ENCODE measurements at regions not wholly inside any gene's neighbourhood (a gene's known extent, or its start where the extent isn't known, plus 50 kb on each side); places are given as distances from the start of the nearest gene placed in this dataset.

DNA sequence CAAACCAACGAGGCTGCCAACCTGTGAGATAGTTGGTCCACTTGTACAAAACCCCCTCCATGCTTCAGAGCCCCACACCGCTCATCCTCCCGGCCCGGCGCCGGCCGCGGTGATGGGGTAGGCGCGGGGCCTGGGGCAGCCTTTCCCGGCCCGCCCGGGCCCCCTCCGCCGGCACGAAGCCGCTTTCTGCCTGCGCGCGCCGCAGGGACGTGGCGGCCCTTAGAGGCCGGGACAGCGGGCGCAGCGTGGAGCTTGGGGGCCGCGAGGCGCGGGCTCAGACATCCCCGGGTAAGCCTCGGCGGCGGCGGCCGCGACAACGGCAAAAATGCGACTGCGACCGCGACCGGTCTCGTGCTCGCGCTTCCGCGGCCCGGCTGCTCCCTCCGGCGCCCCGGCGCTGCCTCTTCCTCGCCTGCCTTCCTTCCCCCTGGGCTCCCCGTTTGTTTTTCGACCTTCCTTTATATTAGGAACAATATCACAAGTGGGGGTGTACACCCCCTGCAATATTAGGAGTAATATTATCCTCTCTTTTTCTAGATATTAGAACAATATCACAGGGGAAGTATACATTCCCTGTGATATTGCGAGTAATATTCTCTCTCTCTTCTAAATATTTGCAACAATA is 53.9 kb upstream of the CEACAM21 start:
- H3K36me3 ChIP-seq (ENCODE audit: control insufficient read depth, insufficient read depth, low read length) = no peaks in the 10 kb centered on the region
- H3K4me1 ChIP-seq (ENCODE audit: control insufficient read depth, insufficient read depth, low read length) = no peaks in the 10 kb centered on the region
- H3K4me3 ChIP-seq (ENCODE audit: low read depth, low read length) = no peak overlapping the region
- peaks cover 84% of the 10 kb centered on the region for H3K27me3 ChIP-seq (ENCODE audit: control insufficient read depth, insufficient read depth, low read length)
- no peaks in the 10 kb centered on the region for H3K9me3 ChIP-seq (ENCODE audit: control insufficient read depth, insufficient read depth, low read length)
- H3K9ac ChIP-seq (ENCODE audit: low read depth, low read length) = no peak overlapping the region

DNA sequence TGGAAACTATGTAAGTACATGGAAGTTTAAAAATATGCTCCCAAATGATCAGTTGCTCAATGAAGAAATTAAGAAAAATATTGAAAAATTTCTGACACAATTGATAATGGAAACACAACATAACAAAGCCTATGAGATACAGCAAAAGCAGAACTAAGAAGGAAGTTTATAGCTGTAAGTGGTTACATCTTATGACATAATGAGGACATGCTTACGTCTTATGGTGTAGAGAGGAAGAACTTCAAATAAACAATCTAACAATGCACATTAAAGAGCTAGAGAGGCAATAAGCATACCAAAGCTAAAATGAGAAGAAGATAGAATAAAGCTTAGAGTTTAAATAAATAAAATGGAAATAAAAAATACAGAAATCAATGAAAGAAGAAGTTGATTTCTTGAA is 50.0 kb upstream of the CEACAM21 start:
- H3K4me1 ChIP-seq (ENCODE audit: control insufficient read depth, insufficient read depth, low read length) = no peaks in the 10 kb centered on the region
- H3K9ac ChIP-seq (ENCODE audit: low read depth, low read length) = no peak overlapping the region
- no peaks in the 10 kb centered on the region for H3K9me3 ChIP-seq (ENCODE audit: control insufficient read depth, insufficient read depth, low read length)
- H3K36me3 ChIP-seq (ENCODE audit: control insufficient read depth, insufficient read depth, low read length) = no peaks in the 10 kb centered on the region
- H3K4me3 ChIP-seq (ENCODE audit: low read depth, low read length) = no peak overlapping the region
- peaks cover 63% of the 10 kb centered on the region for H3K27me3 ChIP-seq (ENCODE audit: control insufficient read depth, insufficient read depth, low read length)
